SKM-1 treated with dmso at 0.1 percent for 144 hours (cell line): ENCODE measurements at regions not wholly inside any gene's neighbourhood (a gene's known extent, or its start where the extent isn't known, plus 50 kb on each side); places are given as distances from the start of the nearest gene placed in this dataset.

Experiments
- DNase-seq: peaks from one replicate; lab custom pipeline; 2025; ENCODE audit not compliant: unreplicated experiment; lab: John Stamatoyannopoulos, UW

DNA sequence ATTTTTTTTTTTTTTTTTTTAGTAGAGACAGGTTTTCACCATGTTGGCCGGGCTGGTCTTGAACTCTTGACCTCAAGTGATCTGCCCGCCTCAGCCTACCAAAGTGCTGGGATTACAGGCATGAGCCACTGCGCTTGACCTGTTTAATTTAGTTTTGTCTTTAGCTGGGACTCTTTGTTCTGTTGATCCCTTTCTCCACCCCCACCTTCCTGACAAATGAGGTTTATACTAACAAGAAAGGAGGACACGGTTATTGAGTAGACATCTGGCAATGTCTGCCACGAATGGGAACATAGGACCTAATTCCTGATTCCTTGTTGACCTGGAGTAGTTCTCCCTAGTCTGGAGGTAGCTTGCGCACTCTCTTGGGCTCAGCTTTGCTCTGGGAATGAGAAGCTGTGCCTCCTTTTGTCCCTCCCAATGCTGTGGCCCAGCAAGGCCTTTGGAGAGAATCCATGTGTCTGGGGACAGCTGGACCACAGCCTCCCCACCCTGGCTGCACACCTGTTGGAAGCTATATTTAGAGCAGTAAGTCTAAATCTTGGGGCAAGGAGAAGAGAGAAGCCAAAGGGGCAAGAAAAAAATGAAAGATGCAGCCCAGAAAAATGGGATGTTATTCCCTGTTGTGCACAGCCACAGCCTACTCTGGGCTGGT lies 53.2 kb upstream of the ADPGK start:
- no peak for DNase-seq

DNA sequence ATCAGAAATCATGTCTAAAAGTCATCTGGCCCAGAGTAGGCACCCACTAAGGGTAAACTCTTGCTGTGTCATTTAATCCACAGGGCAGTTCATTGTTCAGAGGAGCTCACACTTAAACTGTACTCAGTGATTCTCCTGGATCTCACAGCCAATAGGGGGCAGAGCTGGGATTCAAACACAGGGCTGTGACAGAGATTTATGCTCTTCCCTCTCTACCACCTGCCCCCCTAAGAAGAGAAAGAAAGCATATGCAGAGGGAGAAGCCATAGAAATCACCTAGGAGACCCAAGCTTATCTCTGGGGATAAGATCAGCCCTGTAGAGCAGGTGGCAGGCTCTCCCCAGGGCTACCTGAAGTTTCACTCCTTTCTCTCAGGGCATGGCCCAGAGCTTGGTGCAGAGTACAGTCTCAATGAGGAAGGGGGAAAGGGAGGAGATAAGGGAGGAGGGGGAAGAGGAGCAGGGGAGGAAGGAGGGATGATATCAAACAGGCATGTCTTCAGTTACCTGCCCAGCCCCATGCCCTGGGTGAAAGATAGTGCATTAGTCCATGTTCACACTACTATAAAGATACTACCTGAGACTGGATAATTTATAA lies 51.8 kb upstream of the ADPGK start:
- DNase-seq: no peak

DNA sequence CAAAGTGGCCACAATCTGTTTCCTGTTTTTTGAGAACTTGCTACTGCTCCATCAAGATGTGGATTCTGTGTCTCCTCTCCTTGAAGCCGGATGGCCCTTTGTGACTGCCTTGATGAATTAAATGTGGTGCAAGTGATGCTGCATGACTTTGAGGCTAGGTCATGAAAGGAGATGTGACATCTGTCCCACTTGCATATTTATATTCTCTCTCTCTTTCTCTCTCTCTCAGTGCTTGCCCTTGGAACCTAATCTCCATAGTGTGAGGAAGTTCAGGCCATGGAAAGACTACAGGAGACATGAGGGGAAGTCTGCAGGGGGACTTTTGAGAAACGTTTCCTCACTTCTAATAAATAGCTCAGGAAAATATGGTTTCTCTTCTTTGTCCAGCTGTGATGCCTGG lies 50.0 kb upstream of the ADPGK start:
- DNase-seq: no peak
